ENCODE measurements at regions not wholly inside any gene's neighbourhood (a gene's known extent, or its start where the extent isn't known, plus 50 kb on each side); places are given as distances from the start of the nearest gene placed in this dataset.

- no TSS peak for BruUV-seq (replicated peaks)
- ChIA-PET POLR2A (no interaction called here), CTCF (no interaction called here)
- no peaks in the 10 kb centered on the region for H3K9me1 ChIP-seq (replicated peaks; ENCODE audit: control insufficient read depth, extremely low read depth, insufficient read depth, low read length)
- H3K9me3 ChIP-seq (replicated peaks; ENCODE audit: control insufficient read depth, insufficient read depth, low read length) = peaks cover 4% of the 10 kb centered on the region
- no peaks in the 10 kb centered on the region for H3K27me3 ChIP-seq (ENCODE audit: control insufficient read depth in 2 of 2, insufficient read depth in 2 of 2, low read length in 2 of 2)
- intact Hi-C loops (cut with micrococcal nuclease) = no loop called here
- H3K36me3 ChIP-seq (ENCODE audit: control insufficient read depth in 2 of 2, extremely low read depth in 1 of 2, insufficient read depth in 2 of 2, low read length in 2 of 2) = no peaks in the 10 kb centered on the region
- TF ChIP-seq JUN (IDR thresholded peaks at IDR 0.05; ENCODE audit: borderline replicate concordance, insufficient read depth, insufficient read length, low read depth) = no peak
- no peak for TF ChIP-seq EZH2 (IDR thresholded peaks at IDR 0.05; ENCODE audit: borderline replicate concordance, low read depth, low read length, severe bottlenecking)
- no peak for TF ChIP-seq MYC (IDR thresholded peaks at IDR 0.05; ENCODE audit: low read depth, low read length)
- no peak for TF ChIP-seq POLR2AphosphoS5 (IDR thresholded peaks at IDR 0.05; ENCODE audit: insufficient read depth, low read depth, low read length)
- no peak for TF ChIP-seq POLR2A (IDR thresholded peaks at IDR 0.05; ENCODE audit: low read depth, low read length)
- no peak for TF ChIP-seq MAX (IDR thresholded peaks at IDR 0.05; ENCODE audit: insufficient read depth, insufficient read length)
- TF ChIP-seq CTCF (IDR thresholded peaks at IDR 0.05; ENCODE audit: extremely low read depth in 1 of 2, insufficient read depth in 1 of 2, low read depth in 1 of 2, low read length in 2 of 2) = no peak
- no peak for TF ChIP-seq GATA2 (IDR thresholded peaks at IDR 0.05; ENCODE audit: insufficient read depth, insufficient read length, low read depth, low read length)
- H3K4me3 ChIP-seq (replicated peaks in 1 of 3; ENCODE audit: insufficient read depth in 1 of 3, low read depth in 1 of 3, low read length in 3 of 3) = no peak overlapping the region
- no peaks in the 10 kb centered on the region for H4K20me1 ChIP-seq (replicated peaks; ENCODE audit: control insufficient read depth, extremely low read depth, insufficient read depth, low read length)
- no peak overlapping the region for H3K4me2 ChIP-seq (ENCODE audit: insufficient read depth, low read length)
- dilution Hi-C loops (cut with MboI; ENCODE audit: extremely low pct_ligation_motif_present, low sequenced_read_pairs) = no loop called here
- DNase-seq (ENCODE audit: low read depth, low spot score) = no peak
- no peaks in the 10 kb centered on the region for H3K79me2 ChIP-seq (ENCODE audit: control insufficient read depth, insufficient read depth, low read length)
- H3K27ac ChIP-seq (ENCODE audit: insufficient read depth, low read depth, low read length) = no peak overlapping the region
- H2AFZ ChIP-seq (ENCODE audit: low read depth, low read length) = no peak overlapping the region
- no peak overlapping the region for H3K9ac ChIP-seq (replicated peaks; ENCODE audit: extremely low read depth, insufficient read depth, low read length)
- no peaks in the 10 kb centered on the region for H3K4me1 ChIP-seq (ENCODE audit: control insufficient read depth, extremely low read depth, insufficient read depth, low read length)
- no peak for FAIRE-seq
Measured at GRCh38 chr10:131693766-131694165, 207.0 kb upstream of the PPP2R2D start.
